ENCODE measurements at regions not wholly inside any gene's neighbourhood (a gene's known extent, or its start where the extent isn't known, plus 50 kb on each side); places are given as distances from the start of the nearest gene placed in this dataset.

- DNase-seq, result no peak
- Mint-ChIP-seq H3K9me3 (ENCODE audit: unreplicated experiment) (no peaks in the 10 kb centered on the region), H3K4me3 (ENCODE audit: unreplicated experiment) (no peak overlapping the region), H3K27ac (ENCODE audit: unreplicated experiment) (no peak overlapping the region), H3K27me3 (ENCODE audit: insufficient read depth, unreplicated experiment) (no peaks in the 10 kb centered on the region), H3K4me1 (ENCODE audit: low read depth, unreplicated experiment) (no peaks in the 10 kb centered on the region), H3K36me3 (ENCODE audit: insufficient read depth, unreplicated experiment) (no peaks in the 10 kb centered on the region)
- Histone ChIP-seq H3K4me3 (ENCODE audit: low read depth, low read length) (no peak overlapping the region), H3K27me3 (replicated peaks; ENCODE audit: control insufficient read depth, insufficient read depth, low read length) (no peaks in the 10 kb centered on the region), H3K4me1 (no peaks in the 10 kb centered on the region), H3K36me3 (ENCODE audit: control insufficient read depth, insufficient read depth, low read length) (no peaks in the 10 kb centered on the region), H3K9me3 (no peaks in the 10 kb centered on the region)
- POLR2A ChIA-PET, result no interaction called here
- no TSS peak for BruUV-seq (replicated peaks)
- CTCF ChIA-PET, result no interaction called here
- no peak for TF ChIP-seq CTCF (IDR thresholded peaks at IDR 0.05; ENCODE audit: insufficient read depth in 1 of 2, low read depth in 1 of 2, low read length in 1 of 2, severe bottlenecking in 1 of 2, unreplicated experiment in 1 of 2)
- intact Hi-C loops (cut with micrococcal nuclease; ENCODE audit: unreplicated experiment), result no loop called here
These were observed 124.9 kb downstream of the ATP23 start for GRCh38 chr12:58066296-58066695.

GRCh38 chr12:58067610-58068387, 126.4 kb downstream of the ATP23 start:
- no peaks in the 10 kb centered on the region for H3K27me3 Mint-ChIP-seq (ENCODE audit: insufficient read depth, unreplicated experiment)
- Histone ChIP-seq H3K4me1 (no peaks in the 10 kb centered on the region), H3K27me3 (replicated peaks; ENCODE audit: control insufficient read depth, insufficient read depth, low read length) (no peaks in the 10 kb centered on the region), H3K36me3 (ENCODE audit: control insufficient read depth, insufficient read depth, low read length) (no peaks in the 10 kb centered on the region), H3K9me3 (no peaks in the 10 kb centered on the region), H3K4me3 (ENCODE audit: low read depth, low read length) (no peak overlapping the region)
- no peak overlapping the region for H3K4me3 Mint-ChIP-seq (ENCODE audit: unreplicated experiment)
- BruUV-seq (replicated peaks), result no TSS peak
- DNase-seq, result no peak
- H3K9me3 Mint-ChIP-seq (ENCODE audit: unreplicated experiment), result no peaks in the 10 kb centered on the region
- TF ChIP-seq CTCF (IDR thresholded peaks at IDR 0.05; ENCODE audit: insufficient read depth in 1 of 2, low read depth in 1 of 2, low read length in 1 of 2, severe bottlenecking in 1 of 2, unreplicated experiment in 1 of 2), result no peak
- intact Hi-C loops (cut with micrococcal nuclease; ENCODE audit: unreplicated experiment), result no loop called here
- H3K27ac Mint-ChIP-seq (ENCODE audit: unreplicated experiment), result no peak overlapping the region
- H3K36me3 Mint-ChIP-seq (ENCODE audit: insufficient read depth, unreplicated experiment), result no peaks in the 10 kb centered on the region
- ChIA-PET CTCF (no interaction called here), POLR2A (no interaction called here)
- H3K4me1 Mint-ChIP-seq (ENCODE audit: low read depth, unreplicated experiment), result no peaks in the 10 kb centered on the region

GRCh38 chr12:58068706-58069105, 127.3 kb downstream of the ATP23 start:
- Histone ChIP-seq H3K27me3 (replicated peaks; ENCODE audit: control insufficient read depth, insufficient read depth, low read length) (no peaks in the 10 kb centered on the region), H3K36me3 (ENCODE audit: control insufficient read depth, insufficient read depth, low read length) (no peaks in the 10 kb centered on the region), H3K9me3 (no peaks in the 10 kb centered on the region), H3K4me1 (no peaks in the 10 kb centered on the region), H3K4me3 (ENCODE audit: low read depth, low read length) (no peak overlapping the region)
- POLR2A ChIA-PET, result no interaction called here
- no peaks in the 10 kb centered on the region for H3K36me3 Mint-ChIP-seq (ENCODE audit: insufficient read depth, unreplicated experiment)
- H3K4me1 Mint-ChIP-seq (ENCODE audit: low read depth, unreplicated experiment), result no peaks in the 10 kb centered on the region
- no peaks in the 10 kb centered on the region for H3K27me3 Mint-ChIP-seq (ENCODE audit: insufficient read depth, unreplicated experiment)
- CTCF ChIA-PET, result no interaction called here
- no peak overlapping the region for H3K4me3 Mint-ChIP-seq (ENCODE audit: unreplicated experiment)
- BruUV-seq (replicated peaks), result no TSS peak
- DNase-seq, result no peak
- intact Hi-C loops (cut with micrococcal nuclease; ENCODE audit: unreplicated experiment), result no loop called here
- H3K27ac Mint-ChIP-seq (ENCODE audit: unreplicated experiment), result no peak overlapping the region
- TF ChIP-seq CTCF (IDR thresholded peaks at IDR 0.05; ENCODE audit: insufficient read depth in 1 of 2, low read depth in 1 of 2, low read length in 1 of 2, severe bottlenecking in 1 of 2, unreplicated experiment in 1 of 2), result no peak
- H3K9me3 Mint-ChIP-seq (ENCODE audit: unreplicated experiment), result no peaks in the 10 kb centered on the region
